ENCODE measurements at regions not wholly inside any gene's neighbourhood (a gene's known extent, or its start where the extent isn't known, plus 50 kb on each side); places are given as distances from the start of the nearest gene placed in this dataset.
"Not testable (repeated sequence)": the region's sequence is repeated elsewhere in the genome, so short reads cannot be mapped to it uniquely, and the experiment has no call there.

DNA sequence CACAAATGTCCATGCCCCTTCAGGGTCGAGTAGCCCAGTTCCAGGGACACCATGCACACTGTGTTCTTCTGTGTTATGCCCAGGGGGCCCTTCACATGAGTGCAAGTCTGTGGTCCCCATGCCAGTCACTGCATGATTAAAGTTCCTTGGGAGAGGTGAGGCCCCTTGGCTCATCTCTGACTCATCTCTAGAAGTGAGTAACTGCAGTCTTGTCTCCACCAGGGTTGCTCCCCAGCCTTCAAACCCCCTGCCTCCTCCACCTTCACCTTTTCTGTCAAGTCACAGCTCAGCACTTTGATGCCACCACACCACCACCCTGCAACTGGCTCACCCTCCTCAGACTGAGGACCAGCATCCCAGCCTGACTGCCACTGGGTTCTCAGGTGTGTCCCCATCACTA is 161.7 kb downstream of the UNC5CL start:
- Histone ChIP-seq H3K4me3 (ENCODE audit: insufficient read depth, low read depth, low read length) (no peak overlapping the region), H3K27me3 (ENCODE audit: control insufficient read depth, insufficient read depth, low read length, poor library complexity, severe bottlenecking) (no peaks in the 10 kb centered on the region)
- WGBS, 2 experiments: 77 to 83% methylated on average over 1 of the region's 1 CpG

GRCh38 chr6:40876336-40876735 is 162.7 kb downstream of the UNC5CL start:
- Histone ChIP-seq H3K27ac (ENCODE audit: insufficient read depth, low read depth, low read length, poor library complexity, severe bottlenecking) (no peak overlapping the region), H3K27me3 (ENCODE audit: control insufficient read depth, insufficient read depth, low read length, poor library complexity, severe bottlenecking) (no peaks in the 10 kb centered on the region), H3K4me1 (ENCODE audit: control insufficient read depth, insufficient read depth, low read length) (no peaks in the 10 kb centered on the region), H3K4me3 (ENCODE audit: insufficient read depth, low read depth, low read length) (no peak overlapping the region), H3K36me3 (ENCODE audit: control insufficient read depth, insufficient read depth, low read length) (no peaks in the 10 kb centered on the region), H3K9me3 (ENCODE audit: control insufficient read depth, low read length) (no peaks in the 10 kb centered on the region)
- WGBS, 2 experiments: 83 to 87% methylated on average over 2 of the region's 2 CpGs

More for the DNA sequence above, 161.7 kb downstream of the UNC5CL start:
- Histone ChIP-seq H3K9me3 (ENCODE audit: control insufficient read depth, low read length) (no peaks in the 10 kb centered on the region), H3K4me1 (ENCODE audit: control insufficient read depth, insufficient read depth, low read length) (no peaks in the 10 kb centered on the region), H3K27ac (ENCODE audit: insufficient read depth, low read depth, low read length, poor library complexity, severe bottlenecking) (no peak overlapping the region), H3K36me3 (ENCODE audit: control insufficient read depth, insufficient read depth, low read length) (no peaks in the 10 kb centered on the region)

DNA sequence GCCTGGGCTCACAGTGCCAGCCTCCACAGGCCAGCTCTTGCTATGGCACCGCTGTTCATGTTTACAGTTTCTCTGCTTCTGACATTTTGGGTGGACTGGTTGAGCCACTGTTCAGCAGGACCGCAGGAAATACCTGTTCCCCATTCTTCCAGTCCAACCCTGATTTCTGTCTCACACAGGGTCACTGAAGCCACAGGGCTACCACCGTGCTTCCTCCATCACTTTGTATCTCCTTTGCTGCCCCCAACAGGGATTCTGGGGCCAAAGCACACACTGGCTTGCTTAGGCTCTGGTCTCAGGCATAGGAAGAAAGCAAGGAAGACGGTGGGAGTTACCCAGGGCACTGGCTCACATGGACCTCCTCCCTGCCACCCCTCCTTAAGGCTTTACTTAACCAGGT is 164.5 kb downstream of the UNC5CL start:
- no peaks in the 10 kb centered on the region for H3K4me1 ChIP-seq (ENCODE audit: control insufficient read depth, insufficient read depth, low read length)
- H3K36me3 ChIP-seq (ENCODE audit: control insufficient read depth, insufficient read depth, low read length): no peaks in the 10 kb centered on the region
- no peak overlapping the region for H3K4me3 ChIP-seq (ENCODE audit: insufficient read depth, low read depth, low read length)
- H3K27ac ChIP-seq (ENCODE audit: insufficient read depth, low read depth, low read length, poor library complexity, severe bottlenecking): no peak overlapping the region
- no peaks in the 10 kb centered on the region for H3K9me3 ChIP-seq (ENCODE audit: control insufficient read depth, low read length)
- WGBS, 2 experiments: 57 to 65% methylated on average over 4 of the region's 4 CpGs
- H3K27me3 ChIP-seq (ENCODE audit: control insufficient read depth, insufficient read depth, low read length, poor library complexity, severe bottlenecking): no peaks in the 10 kb centered on the region

- no peaks in the 10 kb centered on the region for H3K27me3 ChIP-seq (ENCODE audit: control insufficient read depth, insufficient read depth, low read length, poor library complexity, severe bottlenecking)
- 84% methylated on average over 5 of the region's 5 CpGs for WGBS, 2 experiments
- H3K27ac ChIP-seq (ENCODE audit: insufficient read depth, low read depth, low read length, poor library complexity, severe bottlenecking): no peak overlapping the region
- H3K4me1 ChIP-seq (ENCODE audit: control insufficient read depth, insufficient read depth, low read length): no peaks in the 10 kb centered on the region
- H3K36me3 ChIP-seq (ENCODE audit: control insufficient read depth, insufficient read depth, low read length): no peaks in the 10 kb centered on the region
- no peak overlapping the region for H3K4me3 ChIP-seq (ENCODE audit: insufficient read depth, low read depth, low read length)
- H3K9me3 ChIP-seq (ENCODE audit: control insufficient read depth, low read length): no peaks in the 10 kb centered on the region
These were observed 167.6 kb downstream of the UNC5CL start for GRCh38 chr6:40871424-40871823.

- H3K27ac ChIP-seq (ENCODE audit: insufficient read depth, low read depth, low read length, poor library complexity, severe bottlenecking); H3K36me3 ChIP-seq (ENCODE audit: control insufficient read depth, insufficient read depth, low read length); H3K27me3 ChIP-seq (ENCODE audit: control insufficient read depth, insufficient read depth, low read length, poor library complexity, severe bottlenecking); H3K4me3 ChIP-seq (ENCODE audit: insufficient read depth, low read depth, low read length); H3K9me3 ChIP-seq (ENCODE audit: control insufficient read depth, low read length); H3K4me1 ChIP-seq (ENCODE audit: control insufficient read depth, insufficient read depth, low read length): not testable (repeated sequence)
- WGBS, 2 experiments: 79% methylated on average over 14 of the region's 14 CpGs
These were observed 170.7 kb downstream of the UNC5CL start for GRCh38 chr6:40868089-40868865.

DNA sequence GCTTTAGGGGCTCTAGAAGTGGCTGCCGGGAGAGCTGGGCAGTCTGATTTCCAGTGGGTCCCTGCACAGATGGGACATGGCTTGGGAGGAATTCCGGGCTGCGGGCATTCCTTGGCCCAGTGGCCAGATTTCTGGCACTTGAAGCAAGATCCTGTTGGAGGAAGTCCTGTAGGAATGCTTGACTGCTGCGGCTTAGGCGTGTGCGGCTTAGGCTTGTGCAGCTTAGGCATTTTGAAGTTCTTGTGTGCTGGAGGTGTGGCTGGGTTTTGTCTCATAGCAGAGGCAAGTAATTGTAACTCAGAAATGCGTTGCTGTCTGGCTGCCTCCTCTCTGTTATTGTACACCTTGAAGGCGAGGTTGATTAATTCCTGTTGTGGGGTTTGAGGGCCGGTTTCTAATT is 171.5 kb downstream of the UNC5CL start:
- WGBS, 2 experiments: 96 to 98% methylated on average over 9 of the region's 9 CpGs
- H3K27ac ChIP-seq (ENCODE audit: insufficient read depth, low read depth, low read length, poor library complexity, severe bottlenecking); H3K9me3 ChIP-seq (ENCODE audit: control insufficient read depth, low read length); H3K4me3 ChIP-seq (ENCODE audit: insufficient read depth, low read depth, low read length); H3K4me1 ChIP-seq (ENCODE audit: control insufficient read depth, insufficient read depth, low read length); H3K36me3 ChIP-seq (ENCODE audit: control insufficient read depth, insufficient read depth, low read length); H3K27me3 ChIP-seq (ENCODE audit: control insufficient read depth, insufficient read depth, low read length, poor library complexity, severe bottlenecking): not testable (repeated sequence)

- H3K27me3 ChIP-seq (ENCODE audit: control insufficient read depth, insufficient read depth, low read length, poor library complexity, severe bottlenecking); H3K36me3 ChIP-seq (ENCODE audit: control insufficient read depth, insufficient read depth, low read length); H3K27ac ChIP-seq (ENCODE audit: insufficient read depth, low read depth, low read length, poor library complexity, severe bottlenecking); H3K4me1 ChIP-seq (ENCODE audit: control insufficient read depth, insufficient read depth, low read length); H3K4me3 ChIP-seq (ENCODE audit: insufficient read depth, low read depth, low read length); H3K9me3 ChIP-seq (ENCODE audit: control insufficient read depth, low read length): not testable (repeated sequence)
- WGBS, 2 experiments: 88 to 92% methylated on average over 2 of the region's 2 CpGs
These were observed 173.8 kb downstream of the UNC5CL start for GRCh38 chr6:40865259-40865658.

DNA sequence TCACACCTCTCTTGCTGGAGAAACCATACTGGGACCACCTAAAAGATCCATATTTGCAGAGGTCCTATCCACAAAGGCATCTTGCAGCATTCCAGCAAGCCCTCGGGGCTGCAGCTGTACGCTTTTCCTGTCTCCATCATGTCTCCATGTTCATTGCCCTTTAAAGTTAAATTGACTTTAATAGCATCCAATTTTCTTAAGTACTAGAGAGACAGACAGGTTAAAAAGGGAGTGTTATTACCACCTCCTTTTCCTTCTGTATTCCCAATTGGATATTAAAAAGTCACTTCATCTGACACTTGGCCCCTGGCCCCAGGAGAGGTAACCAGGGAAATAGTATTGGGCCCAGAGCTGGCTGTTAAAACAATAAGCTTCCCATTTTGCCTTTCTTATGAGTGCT is 178.6 kb downstream of the UNC5CL start:
- no peaks in the 10 kb centered on the region for H3K27me3 ChIP-seq (ENCODE audit: control insufficient read depth, insufficient read depth, low read length, poor library complexity, severe bottlenecking)
- WGBS, 2 experiments: 69 to 74% methylated on average over 2 of the region's 2 CpGs
- no peak overlapping the region for H3K27ac ChIP-seq (ENCODE audit: insufficient read depth, low read depth, low read length, poor library complexity, severe bottlenecking)

GRCh38 chr6:40856271-40856670 is 182.8 kb downstream of the UNC5CL start:
- Histone ChIP-seq H3K27me3 (ENCODE audit: control insufficient read depth, insufficient read depth, low read length, poor library complexity, severe bottlenecking) (no peaks in the 10 kb centered on the region), H3K36me3 (ENCODE audit: control insufficient read depth, insufficient read depth, low read length) (no peaks in the 10 kb centered on the region), H3K4me3 (ENCODE audit: insufficient read depth, low read depth, low read length) (no peak overlapping the region), H3K27ac (ENCODE audit: insufficient read depth, low read depth, low read length, poor library complexity, severe bottlenecking) (no peak overlapping the region), H3K4me1 (ENCODE audit: control insufficient read depth, insufficient read depth, low read length) (no peaks in the 10 kb centered on the region), H3K9me3 (ENCODE audit: control insufficient read depth, low read length) (no peaks in the 10 kb centered on the region)
- WGBS, 2 experiments: 77 to 92% methylated on average over 1 to 2 of the region's 2 CpGs

More for the DNA sequence above, 178.6 kb downstream of the UNC5CL start:
- Histone ChIP-seq H3K4me3 (ENCODE audit: insufficient read depth, low read depth, low read length) (no peak overlapping the region), H3K9me3 (ENCODE audit: control insufficient read depth, low read length) (no peaks in the 10 kb centered on the region), H3K36me3 (ENCODE audit: control insufficient read depth, insufficient read depth, low read length) (no peaks in the 10 kb centered on the region), H3K4me1 (ENCODE audit: control insufficient read depth, insufficient read depth, low read length) (no peaks in the 10 kb centered on the region)

- H3K27ac ChIP-seq (ENCODE audit: insufficient read depth, low read depth, low read length, poor library complexity, severe bottlenecking): no peak overlapping the region
- WGBS, 2 experiments: 88 to 92% methylated on average over 10 of the region's 10 CpGs
- no peaks in the 10 kb centered on the region for H3K36me3 ChIP-seq (ENCODE audit: control insufficient read depth, insufficient read depth, low read length)
- H3K9me3 ChIP-seq (ENCODE audit: control insufficient read depth, low read length): no peaks in the 10 kb centered on the region
- H3K27me3 ChIP-seq (ENCODE audit: control insufficient read depth, insufficient read depth, low read length, poor library complexity, severe bottlenecking): no peaks in the 10 kb centered on the region
- no peak overlapping the region for H3K4me3 ChIP-seq (ENCODE audit: insufficient read depth, low read depth, low read length)
- no peaks in the 10 kb centered on the region for H3K4me1 ChIP-seq (ENCODE audit: control insufficient read depth, insufficient read depth, low read length)
These were observed 183.7 kb downstream of the UNC5CL start for GRCh38 chr6:40855168-40855880.
